ENCODE measurements at regions not wholly inside any gene's neighbourhood (a gene's known extent, or its start where the extent isn't known, plus 50 kb on each side); places are given as distances from the start of the nearest gene placed in this dataset.

- no peak overlapping the region for H3K4me3 ChIP-seq (ENCODE audit: low read length)
- DNase-seq (ENCODE audit: low read depth) = no peak
- TF ChIP-seq CTCF (IDR thresholded peaks at IDR 0.05; ENCODE audit: insufficient read depth, low read depth, low read length, missing control alignments) = no peak
These were observed 119.6 kb downstream of the MOBP start for GRCh38 chr3:39587113-39587512.

GRCh38 chr3:39590806-39591205, 123.3 kb downstream of the MOBP start:
- no peak for DNase-seq (ENCODE audit: low read depth)
- TF ChIP-seq CTCF (IDR thresholded peaks at IDR 0.05; ENCODE audit: insufficient read depth, low read depth, low read length, missing control alignments) = no peak
- no peak overlapping the region for H3K4me3 ChIP-seq (ENCODE audit: low read length)

- no peak for TF ChIP-seq CTCF (IDR thresholded peaks at IDR 0.05; ENCODE audit: insufficient read depth, low read depth, low read length, missing control alignments)
- DNase-seq (ENCODE audit: low read depth) = no peak
- no peak overlapping the region for H3K4me3 ChIP-seq (ENCODE audit: low read length)
These were observed 125.0 kb downstream of the MOBP start for GRCh38 chr3:39592311-39593050.

GRCh38 chr3:39593341-39593740, 125.9 kb downstream of the MOBP start:
- DNase-seq (ENCODE audit: low read depth) = no peak
- no peak for TF ChIP-seq CTCF (IDR thresholded peaks at IDR 0.05; ENCODE audit: insufficient read depth, low read depth, low read length, missing control alignments)
- no peak overlapping the region for H3K4me3 ChIP-seq (ENCODE audit: low read length)

- no peak for TF ChIP-seq CTCF (IDR thresholded peaks at IDR 0.05; ENCODE audit: insufficient read depth, low read depth, low read length, missing control alignments)
- no peak for DNase-seq (ENCODE audit: low read depth)
- no peak overlapping the region for H3K4me3 ChIP-seq (ENCODE audit: low read length)
These were observed 133.8 kb downstream of the MOBP start for GRCh38 chr3:39601241-39601640.

- DNase-seq (ENCODE audit: low read depth) = no peak
- no peak overlapping the region for H3K4me3 ChIP-seq (ENCODE audit: low read length)
- TF ChIP-seq CTCF (IDR thresholded peaks at IDR 0.05; ENCODE audit: insufficient read depth, low read depth, low read length, missing control alignments) = no peak
These were observed 138.4 kb downstream of the MOBP start for GRCh38 chr3:39605837-39606236.

GRCh38 chr3:39626198-39626597, 158.7 kb downstream of the MOBP start:
- DNase-seq (ENCODE audit: low read depth) = no peak
- no peak for TF ChIP-seq CTCF (IDR thresholded peaks at IDR 0.05; ENCODE audit: insufficient read depth, low read depth, low read length, missing control alignments)
- H3K4me3 ChIP-seq (ENCODE audit: low read length) = no peak overlapping the region
